ENCODE measurements at regions not wholly inside any gene's neighbourhood (a gene's known extent, or its start where the extent isn't known, plus 50 kb on each side); places are given as distances from the start of the nearest gene placed in this dataset.

- TF ChIP-seq, protein P1, sequence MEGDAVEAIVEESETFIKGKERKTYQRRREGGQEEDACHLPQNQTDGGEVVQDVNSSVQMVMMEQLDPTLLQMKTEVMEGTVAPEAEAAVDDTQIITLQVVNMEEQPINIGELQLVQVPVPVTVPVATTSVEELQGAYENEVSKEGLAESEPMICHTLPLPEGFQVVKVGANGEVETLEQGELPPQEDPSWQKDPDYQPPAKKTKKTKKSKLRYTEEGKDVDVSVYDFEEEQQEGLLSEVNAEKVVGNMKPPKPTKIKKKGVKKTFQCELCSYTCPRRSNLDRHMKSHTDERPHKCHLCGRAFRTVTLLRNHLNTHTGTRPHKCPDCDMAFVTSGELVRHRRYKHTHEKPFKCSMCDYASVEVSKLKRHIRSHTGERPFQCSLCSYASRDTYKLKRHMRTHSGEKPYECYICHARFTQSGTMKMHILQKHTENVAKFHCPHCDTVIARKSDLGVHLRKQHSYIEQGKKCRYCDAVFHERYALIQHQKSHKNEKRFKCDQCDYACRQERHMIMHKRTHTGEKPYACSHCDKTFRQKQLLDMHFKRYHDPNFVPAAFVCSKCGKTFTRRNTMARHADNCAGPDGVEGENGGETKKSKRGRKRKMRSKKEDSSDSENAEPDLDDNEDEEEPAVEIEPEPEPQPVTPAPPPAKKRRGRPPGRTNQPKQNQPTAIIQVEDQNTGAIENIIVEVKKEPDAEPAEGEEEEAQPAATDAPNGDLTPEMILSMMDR (IDR thresholded peaks at IDR 0.05; ENCODE audit: insufficient read depth, low read length, poor library complexity, severe bottlenecking): no peak
- DNase-seq (ENCODE audit: low read depth): no peak
- peaks cover 5% of the 10 kb centered on the region for H3K27me3 ChIP-seq (ENCODE audit: control insufficient read depth, insufficient read depth, low read length)
- H3K4me3 ChIP-seq (ENCODE audit: low read depth, low read length): no peak overlapping the region
- no peaks in the 10 kb centered on the region for H3K36me3 ChIP-seq (ENCODE audit: control insufficient read depth, insufficient read depth, low read length)
Observed at GRCh38 chr10:129331207-129331838, 135.7 kb upstream of the MGMT start.

GRCh38 chr10:129331839-129332220 is 135.2 kb upstream of the MGMT start:
- TF ChIP-seq, protein P1 (IDR thresholded peaks at IDR 0.05; ENCODE audit: insufficient read depth, low read length, poor library complexity, severe bottlenecking): no peak
- Histone ChIP-seq H3K36me3 (ENCODE audit: control insufficient read depth, insufficient read depth, low read length) (no peaks in the 10 kb centered on the region), H3K27me3 (ENCODE audit: control insufficient read depth, insufficient read depth, low read length) (peaks cover 5% of the 10 kb centered on the region), H3K4me3 (ENCODE audit: low read depth, low read length) (no peak overlapping the region)
- DNase-seq (ENCODE audit: low read depth): no peak

GRCh38 chr10:129332476-129332875 is 134.6 kb upstream of the MGMT start:
- Histone ChIP-seq H3K4me3 (ENCODE audit: low read depth, low read length) (no peak overlapping the region), H3K27me3 (ENCODE audit: control insufficient read depth, insufficient read depth, low read length) (peaks cover 5% of the 10 kb centered on the region)
- no peak for DNase-seq (ENCODE audit: low read depth)

GRCh38 chr10:129333706-129334105 is 133.3 kb upstream of the MGMT start:
- Histone ChIP-seq H3K4me3 (ENCODE audit: low read depth, low read length) (no peak overlapping the region), H3K27me3 (ENCODE audit: control insufficient read depth, insufficient read depth, low read length) (peaks cover 5% of the 10 kb centered on the region), H3K36me3 (ENCODE audit: control insufficient read depth, insufficient read depth, low read length) (no peaks in the 10 kb centered on the region)
- DNase-seq (ENCODE audit: low read depth): no peak
- TF ChIP-seq, protein P1 (IDR thresholded peaks at IDR 0.05; ENCODE audit: insufficient read depth, low read length, poor library complexity, severe bottlenecking): no peak

More at GRCh38 chr10:129332476-129332875, 134.6 kb upstream of the MGMT start:
- H3K36me3 ChIP-seq (ENCODE audit: control insufficient read depth, insufficient read depth, low read length): no peaks in the 10 kb centered on the region
- TF ChIP-seq, protein P1 (IDR thresholded peaks at IDR 0.05; ENCODE audit: insufficient read depth, low read length, poor library complexity, severe bottlenecking): peak; percentile 45

DNA sequence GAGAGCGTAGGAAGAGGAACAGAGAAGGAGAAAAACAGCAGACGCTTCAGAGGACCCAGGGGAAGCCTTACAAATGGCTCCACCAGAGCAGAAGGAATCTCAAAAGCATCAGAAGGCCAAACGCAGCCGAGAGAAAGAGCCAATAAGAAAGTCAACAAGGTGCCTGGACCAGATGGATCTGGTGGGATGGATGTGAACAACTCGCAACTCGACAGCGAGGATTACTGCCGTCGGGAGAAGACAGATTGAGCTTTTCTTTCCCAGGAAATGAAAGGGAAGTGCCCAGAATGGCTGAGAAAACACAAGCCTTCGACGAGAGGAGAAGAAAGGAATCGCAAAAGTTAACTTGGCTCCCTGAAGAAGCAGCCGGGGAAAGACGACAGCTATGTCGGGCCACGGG is 132.8 kb upstream of the MGMT start:
- H3K4me3 ChIP-seq (ENCODE audit: low read depth, low read length): no peak overlapping the region
- no peak for DNase-seq (ENCODE audit: low read depth)
- H3K27me3 ChIP-seq (ENCODE audit: control insufficient read depth, insufficient read depth, low read length): peaks cover 5% of the 10 kb centered on the region
- H3K36me3 ChIP-seq (ENCODE audit: control insufficient read depth, insufficient read depth, low read length): no peaks in the 10 kb centered on the region
- TF ChIP-seq, protein P1 (IDR thresholded peaks at IDR 0.05; ENCODE audit: insufficient read depth, low read length, poor library complexity, severe bottlenecking): no peak

GRCh38 chr10:129335396-129335795 is 131.6 kb upstream of the MGMT start:
- TF ChIP-seq, protein P1 (IDR thresholded peaks at IDR 0.05; ENCODE audit: insufficient read depth, low read length, poor library complexity, severe bottlenecking): no peak
- H3K4me3 ChIP-seq (ENCODE audit: low read depth, low read length): no peak overlapping the region
- DNase-seq (ENCODE audit: low read depth): no peak

More at GRCh38 chr10:129335396-129335795, 131.6 kb upstream of the MGMT start:
- Histone ChIP-seq H3K36me3 (ENCODE audit: control insufficient read depth, insufficient read depth, low read length) (no peaks in the 10 kb centered on the region), H3K27me3 (ENCODE audit: control insufficient read depth, insufficient read depth, low read length) (peaks cover 5% of the 10 kb centered on the region)

All from kidney epithelial cell (primary cell).